ENCODE measurements at regions not wholly inside any gene's neighbourhood (a gene's known extent, or its start where the extent isn't known, plus 50 kb on each side); places are given as distances from the start of the nearest gene placed in this dataset.

- TF ChIP-seq CTCF (IDR thresholded peaks at IDR 0.05) (no peak), POLR2A (IDR thresholded peaks at IDR 0.05; ENCODE audit: low read depth) (no peak), POLR2AphosphoS5 (IDR thresholded peaks at IDR 0.05) (no peak)
Measured at GRCh38 chr16:72428681-72429376, 256.9 kb upstream of the PMFBP1 start.

Measured in esophagus muscularis mucosa (tissue), 3 donors.